Natural killer cell (primary cell): ENCODE measurements at regions not wholly inside any gene's neighbourhood (a gene's known extent, or its start where the extent isn't known, plus 50 kb on each side); places are given as distances from the start of the nearest gene placed in this dataset.

Source experiments
- ATAC-seq, 3 donors: fragments of 150-1000 bp in 2 of 3; fragments of 200-7000 bp in 1 of 3; cut with Tn5 transposase; 1 replicate in 1 of 3; 2 replicates in 2 of 3; pipeline ENCODE4 v1.10.0; 2021; ENCODE audit warnings: mild to moderate bottlenecking in 2 of 3, moderate library complexity in 2 of 3
- DNase-seq, 2 donors: peaks; one replicate each; pipeline versions ENCODE4 v3.0.0 to v3.0.0-alpha.2; 2013 to 2021; ENCODE audit warnings: mixed read lengths in 1 of 2
- H3K27ac ChIP-seq: one replicate; pipeline ENCODE4 v1.5.1; 2013; ENCODE audit warnings: mild to moderate bottlenecking, low read length
- H3K27me3 ChIP-seq: one replicate; pipeline ENCODE4 v1.6.1; 2013; ENCODE audit warnings: low read length; ENCODE audit not compliant: control insufficient read depth, insufficient read depth
- H3K36me3 ChIP-seq: one replicate; pipeline ENCODE4 v1.6.1; 2013; ENCODE audit warnings: low read length; ENCODE audit not compliant: control insufficient read depth, insufficient read depth
- H3K4me1 ChIP-seq: one replicate; pipeline ENCODE4 v1.6.1; 2013; ENCODE audit warnings: low read length; ENCODE audit not compliant: control insufficient read depth, insufficient read depth
- H3K4me3 ChIP-seq: one replicate; pipeline ENCODE4 v1.5.1; 2013; ENCODE audit warnings: low read length
- H3K9me3 ChIP-seq: one replicate; pipeline ENCODE4 v1.6.1; 2013; ENCODE audit warnings: low read length; ENCODE audit not compliant: control insufficient read depth, insufficient read depth
- H3K27ac Mint-ChIP-seq, 2 donors: one replicate each; pipeline ENCODE4 v1.8.0; 2022; ENCODE audit warnings: mild to moderate bottlenecking in 2 of 2, mixed read lengths in 2 of 2, moderate library complexity in 1 of 2
- H3K27me3 Mint-ChIP-seq, 2 donors: one replicate each; pipeline ENCODE4 v1.8.0; 2022; ENCODE audit warnings: low read depth in 2 of 2, mixed read lengths in 2 of 2
- H3K36me3 Mint-ChIP-seq: one replicate; pipeline ENCODE4 v1.8.0; 2022; ENCODE audit warnings: mixed read lengths
- H3K4me1 Mint-ChIP-seq, 2 donors: one replicate each; pipeline ENCODE4 v1.8.0; 2022; ENCODE audit warnings: mixed read lengths in 2 of 2
- H3K4me3 Mint-ChIP-seq: one replicate; pipeline ENCODE4 v1.8.0; 2022; ENCODE audit warnings: mild to moderate bottlenecking, moderate library complexity, mixed read lengths
- H3K9me3 Mint-ChIP-seq, 2 donors: one replicate each; pipeline ENCODE4 v1.8.0; 2022; ENCODE audit warnings: mixed read lengths in 2 of 2
- CTCF ChIP-seq: fragments of 200-600 bp; IDR thresholded peaks from one replicate; pipeline ENCODE4 v1.8.0; 2022; ENCODE audit warnings: antibody characterized with exemption
- WGBS: methylation state at CpG from one replicate; pipeline ENCODE4 v1.1.7; 2013; ENCODE audit warnings: missing lambda C conversion rate; ENCODE audit not compliant: insufficient coverage; 5-methylcytosine and 5-hydroxymethylcytosine counted together
- intact Hi-C: fragments of 100-400 bp; cut with micrococcal nuclease; formaldehyde crosslinking; loops from one replicate; pipeline ENCODE4 v1.14.2; 2022

DNA sequence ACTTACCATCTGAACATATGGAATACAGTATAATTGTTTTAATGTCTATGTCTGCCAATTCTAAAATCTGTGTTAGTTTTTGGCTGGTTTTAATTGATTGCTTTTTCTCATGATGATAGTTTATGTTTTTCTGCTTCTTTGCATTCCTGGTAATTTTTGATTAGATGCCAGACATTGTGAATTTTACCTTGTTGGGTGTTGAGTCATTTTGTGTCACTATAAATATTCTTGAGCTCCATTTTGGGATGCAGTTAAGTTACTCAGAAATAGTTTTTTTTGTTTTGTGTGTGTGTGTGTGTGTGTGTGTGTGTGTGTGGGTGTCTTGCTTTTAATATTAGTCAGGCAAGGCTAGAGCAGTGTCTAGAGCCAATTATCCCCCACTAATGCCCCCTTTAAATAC, 818.8 kb upstream of the NR2F2 start:
- H3K4me1 Mint-ChIP-seq: no peaks in the 10 kb centered on the region

GRCh38 chr15:95512906-95513305, 817.6 kb upstream of the NR2F2 start:
- H3K36me3 Mint-ChIP-seq: no peaks in the 10 kb centered on the region
- Histone ChIP-seq H3K9me3 (no peaks in the 10 kb centered on the region), H3K27me3 (no peaks in the 10 kb centered on the region), H3K4me3 (no peak overlapping the region), H3K27ac (no peak overlapping the region), H3K36me3 (no peaks in the 10 kb centered on the region), H3K4me1 (no peaks in the 10 kb centered on the region)
- ATAC-seq: no peak
- DNase-seq: no peak
- no peak overlapping the region for H3K27ac Mint-ChIP-seq
- no peaks in the 10 kb centered on the region for H3K4me1 Mint-ChIP-seq
- H3K27me3 Mint-ChIP-seq: peaks cover 16 to 59% of the 10 kb centered on the region in 2 donors
- intact Hi-C loops: no loop called here
- H3K4me3 Mint-ChIP-seq: no peak overlapping the region
- no CpG with 5 or more reads among the region's 2 CpGs for WGBS
- TF ChIP-seq CTCF: no peak
- H3K9me3 Mint-ChIP-seq: peaks cover 0 to 3% of the 10 kb centered on the region in 2 donors

More for the DNA sequence above, 818.8 kb upstream of the NR2F2 start:
- TF ChIP-seq CTCF: no peak
- DNase-seq: no peak
- H3K9me3 Mint-ChIP-seq: peaks cover 0 to 3% of the 10 kb centered on the region in 2 donors
- H3K4me3 Mint-ChIP-seq: no peak overlapping the region
- no peaks in the 10 kb centered on the region for H3K36me3 ChIP-seq
- H3K27me3 ChIP-seq: no peaks in the 10 kb centered on the region
- H3K27ac ChIP-seq: no peak overlapping the region
- no peaks in the 10 kb centered on the region for H3K9me3 ChIP-seq
- intact Hi-C loops: no loop called here
- H3K27ac Mint-ChIP-seq: no peak overlapping the region
- no peak overlapping the region for H3K4me3 ChIP-seq
- H3K4me1 ChIP-seq: no peaks in the 10 kb centered on the region
- no peaks in the 10 kb centered on the region for H3K36me3 Mint-ChIP-seq
- ATAC-seq: no peak
- peaks cover 13 to 57% of the 10 kb centered on the region in 2 donors for H3K27me3 Mint-ChIP-seq

DNA sequence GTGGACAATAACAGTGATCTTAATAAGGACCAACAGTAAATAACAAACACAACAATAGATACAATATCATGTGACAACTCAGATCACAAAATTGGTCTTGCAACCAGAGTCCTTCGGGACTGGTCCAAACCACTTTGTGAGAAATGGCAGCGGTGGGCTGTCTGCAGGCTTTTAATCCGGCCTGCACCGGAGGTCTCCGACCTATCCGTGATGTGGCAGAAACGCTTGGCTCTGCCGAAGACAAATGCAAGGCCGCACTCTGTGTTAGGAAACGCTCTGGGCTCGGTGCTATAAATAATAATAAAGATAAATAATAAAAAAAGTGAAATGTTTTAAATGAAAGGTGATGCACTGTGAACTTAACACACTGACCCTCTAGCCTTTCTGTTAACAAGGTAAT, 810.6 kb upstream of the NR2F2 start:
- no peaks in the 10 kb centered on the region for H3K9me3 Mint-ChIP-seq
- WGBS: 100% methylated on average over 9 of the region's 11 CpGs
- no peak for TF ChIP-seq CTCF

DNA sequence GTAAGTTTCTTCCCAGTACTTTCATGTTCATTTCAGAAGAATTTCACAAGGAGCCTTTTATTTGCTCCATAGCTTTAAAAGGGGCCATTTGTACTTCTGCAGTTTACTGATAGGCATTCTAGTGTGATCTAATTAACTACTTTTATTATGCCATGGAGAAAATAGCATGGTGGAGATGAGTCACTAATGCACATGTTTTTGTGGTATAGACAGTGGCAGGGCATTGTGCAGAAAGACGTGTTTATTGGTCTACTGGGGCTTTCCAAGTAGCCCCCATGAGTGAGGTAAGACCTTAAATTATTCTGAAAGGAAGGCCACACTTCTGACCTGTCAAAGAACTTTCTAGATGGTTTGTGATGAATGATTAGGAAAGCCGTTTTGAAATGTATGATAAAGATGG, 810.0 kb upstream of the NR2F2 start:
- intact Hi-C loops: no loop called here
- no peaks in the 10 kb centered on the region for H3K4me1 Mint-ChIP-seq
- H3K4me3 Mint-ChIP-seq: no peak overlapping the region
- Histone ChIP-seq H3K27me3 (no peaks in the 10 kb centered on the region), H3K4me3 (no peak overlapping the region), H3K9me3 (no peaks in the 10 kb centered on the region), H3K27ac (no peak overlapping the region), H3K4me1 (no peaks in the 10 kb centered on the region), H3K36me3 (no peaks in the 10 kb centered on the region)
- no peak for TF ChIP-seq CTCF
- no peaks in the 10 kb centered on the region for H3K9me3 Mint-ChIP-seq
- peaks cover 19 to 20% of the 10 kb centered on the region in 2 donors for H3K27me3 Mint-ChIP-seq
- H3K36me3 Mint-ChIP-seq: no peaks in the 10 kb centered on the region
- no peak for DNase-seq
- ATAC-seq: peak in 2 of 3 donors; percentile 34 to 39
- no peak overlapping the region for H3K27ac Mint-ChIP-seq
- WGBS: 46% methylated on average over 2 of the region's 2 CpGs

More for the DNA sequence above, 810.6 kb upstream of the NR2F2 start:
- no peaks in the 10 kb centered on the region for H3K36me3 Mint-ChIP-seq
- no peak overlapping the region for H3K27ac Mint-ChIP-seq
- no peak overlapping the region for H3K27ac ChIP-seq
- no peaks in the 10 kb centered on the region for H3K36me3 ChIP-seq
- H3K27me3 ChIP-seq: no peaks in the 10 kb centered on the region
- H3K4me1 ChIP-seq: no peaks in the 10 kb centered on the region
- DNase-seq (no peak), ATAC-seq (no peak)
- no peak overlapping the region for H3K4me3 Mint-ChIP-seq
- no peaks in the 10 kb centered on the region for H3K9me3 ChIP-seq
- H3K4me1 Mint-ChIP-seq: no peaks in the 10 kb centered on the region
- H3K27me3 Mint-ChIP-seq: peaks cover 20 to 26% of the 10 kb centered on the region in 2 donors
- H3K4me3 ChIP-seq: no peak overlapping the region
- intact Hi-C loops: no loop called here
